ENCODE measurements at regions not wholly inside any gene's neighbourhood (a gene's known extent, or its start where the extent isn't known, plus 50 kb on each side); places are given as distances from the start of the nearest gene placed in this dataset.

GRCh38 chr22:46031965-46032851 lies 55.2 kb upstream of the WNT7B start:
- peaks cover 4% of the 10 kb centered on the region; the same call in 1 of the 2 replicates for H3K4me1 ChIP-seq (ENCODE audit: insufficient read depth, low read length)
- no peak overlapping the region for H4K91ac ChIP-seq (ENCODE audit: insufficient read length, low read depth, low read length)
- H3K56ac ChIP-seq (ENCODE audit: insufficient read length, low read depth, low read length) = no peak overlapping the region
- H3K4ac ChIP-seq (ENCODE audit: low read depth, low read length) = no peak overlapping the region
- no peak overlapping the region for H3K18ac ChIP-seq (ENCODE audit: insufficient read length, low read depth, low read length)
- no peak overlapping the region for H3K4me2 ChIP-seq (ENCODE audit: insufficient read depth, insufficient read length, low read length)
- H3T11ph ChIP-seq (ENCODE audit: low read length) = no peak overlapping the region
- Mint-ChIP-seq H3K9me3 (no peaks in the 10 kb centered on the region; a peak in 1 of 5 replicates), H3K4me3 (peak overlapping the region in 1 of 2 experiments; percentile 59; a peak in 3 of 5 replicates), H3K27ac (peak overlapping the region in 2 of 3 experiments; percentile 68 to 84; a peak in 5 of 7 replicates), H3K36me3 (ENCODE audit: insufficient read depth in 1 of 3, low read depth in 3 of 3) (no peaks in the 10 kb centered on the region), H3K4me1 (peaks cover 40 to 49% of the 10 kb centered on the region in 2 experiments), H3K27me3 (ENCODE audit: low read depth) (peaks cover 18% of the 10 kb centered on the region)
- no peak overlapping the region for H3K23ac ChIP-seq (ENCODE audit: insufficient read length, low read depth, low read length)
- H4K5ac ChIP-seq (ENCODE audit: insufficient read length, low read depth, low read length) = no peak overlapping the region
- no peaks in the 10 kb centered on the region for H3K9me3 ChIP-seq (ENCODE audit: control insufficient read depth, low read depth, low read length)
- DNase-seq = no peak
- no peak overlapping the region for H2AK5ac ChIP-seq (ENCODE audit: insufficient read length, low read length)
- H4K20me1 ChIP-seq (ENCODE audit: control insufficient read depth, insufficient read depth, insufficient read length) = no peaks in the 10 kb centered on the region
- H2BK12ac ChIP-seq (ENCODE audit: insufficient read length, low read depth, low read length) = no peak overlapping the region
- H2BK5ac ChIP-seq (ENCODE audit: insufficient read length, low read length) = no peak overlapping the region
- H4K8ac ChIP-seq (replicated peaks; ENCODE audit: insufficient read length, low read depth, low read length) = no peak overlapping the region
- H3K9ac ChIP-seq (ENCODE audit: extremely low read depth, insufficient read length, low read length) = no peak overlapping the region
- no peak overlapping the region for H3K27ac ChIP-seq (ENCODE audit: insufficient read length, low read depth, low read length)
- H3K23me2 ChIP-seq (ENCODE audit: insufficient read length, low read depth, low read length, poor library complexity, severe bottlenecking) = peaks cover 3% of the 10 kb centered on the region
- H3K27me3 ChIP-seq (ENCODE audit: insufficient read depth, low read length) = peaks cover 7% of the 10 kb centered on the region; the same call in 1 of the 2 replicates
- H3K79me1 ChIP-seq (ENCODE audit: insufficient read depth, low read depth, low read length, poor library complexity, severe bottlenecking) = no peaks in the 10 kb centered on the region
- H2AFZ ChIP-seq (ENCODE audit: low read length) = no peak overlapping the region
- H3K14ac ChIP-seq (ENCODE audit: insufficient read depth, low read length) = peak overlapping the region; percentile 34; the same call in 1 of the 2 replicates
- TF ChIP-seq, protein P1, sequence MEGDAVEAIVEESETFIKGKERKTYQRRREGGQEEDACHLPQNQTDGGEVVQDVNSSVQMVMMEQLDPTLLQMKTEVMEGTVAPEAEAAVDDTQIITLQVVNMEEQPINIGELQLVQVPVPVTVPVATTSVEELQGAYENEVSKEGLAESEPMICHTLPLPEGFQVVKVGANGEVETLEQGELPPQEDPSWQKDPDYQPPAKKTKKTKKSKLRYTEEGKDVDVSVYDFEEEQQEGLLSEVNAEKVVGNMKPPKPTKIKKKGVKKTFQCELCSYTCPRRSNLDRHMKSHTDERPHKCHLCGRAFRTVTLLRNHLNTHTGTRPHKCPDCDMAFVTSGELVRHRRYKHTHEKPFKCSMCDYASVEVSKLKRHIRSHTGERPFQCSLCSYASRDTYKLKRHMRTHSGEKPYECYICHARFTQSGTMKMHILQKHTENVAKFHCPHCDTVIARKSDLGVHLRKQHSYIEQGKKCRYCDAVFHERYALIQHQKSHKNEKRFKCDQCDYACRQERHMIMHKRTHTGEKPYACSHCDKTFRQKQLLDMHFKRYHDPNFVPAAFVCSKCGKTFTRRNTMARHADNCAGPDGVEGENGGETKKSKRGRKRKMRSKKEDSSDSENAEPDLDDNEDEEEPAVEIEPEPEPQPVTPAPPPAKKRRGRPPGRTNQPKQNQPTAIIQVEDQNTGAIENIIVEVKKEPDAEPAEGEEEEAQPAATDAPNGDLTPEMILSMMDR (conservative IDR thresholded peaks at IDR 0.05) = no peak
- no peak overlapping the region for H2BK20ac ChIP-seq (ENCODE audit: low read depth, low read length, poor library complexity, severe bottlenecking)
- H3K79me2 ChIP-seq (ENCODE audit: insufficient read depth, low read length) = no peaks in the 10 kb centered on the region
- H2BK15ac ChIP-seq (ENCODE audit: low read depth, low read length) = no peak overlapping the region
- WGBS (ENCODE audit: extremely low coverage, insufficient read length, low lambda C conversion rate) = no CpG with 5 or more reads among the region's 13 CpGs
- no peak overlapping the region for H2BK120ac ChIP-seq (ENCODE audit: low read depth, low read length, poor library complexity, severe bottlenecking)
